HepG2 (cell line): ENCODE measurements at regions not wholly inside any gene's neighbourhood (a gene's known extent, or its start where the extent isn't known, plus 50 kb on each side); places are given as distances from the start of the nearest gene placed in this dataset.

ENCODE experiments used
- ATAC-seq: fragments of 200-7000 bp; cut with Tn5 transposase; 3 replicates; pipeline ENCODE4 v1.9.1; 2020; ENCODE audit warnings: mild to moderate bottlenecking, moderate library complexity
- BruUV-seq: library from RNA; stranded (reverse); fragments of 400-500 nt; replicated peaks from 2 replicates; lab custom pipeline; 2021; lab: Mats Ljungman, UMichigan
- CTCF ChIA-PET: fragments of 300-600 bp; formaldehyde crosslinking; extraction: SDS; loops from one replicate; lab custom pipeline; 2021; ENCODE audit warnings: low total read pairs, inconsistent platforms, low intra/inter-chr PET ratio; lab: Yijun Ruan, JAX
- POLR2A ChIA-PET: fragments of 350-600 bp; sonication (Branson Sonifier 250); formaldehyde crosslinking; loops from one replicate; lab custom pipeline; 2020; ENCODE audit warnings: antibody characterized with exemption, inconsistent platforms; lab: Yijun Ruan, JAX
- DNase-seq: peaks from one replicate; pipeline ENCODE4 v3.0.0-alpha.2; 2015; ENCODE audit warnings: low spot score
- FAIRE-seq: peaks from 3 replicates; lab custom pipeline; 2011; peaks lifted over from hg19 to GRCh38; lab: Jason Lieb, UNC
- H2AFZ ChIP-seq: one replicate; pipeline ENCODE4 v1.6.1; 2011; ENCODE audit warnings: low read length, inconsistent platforms
- H3K27ac ChIP-seq: fragments of 300-600 bp; 3 replicates; pipeline ENCODE4 v1.8.0; 2011; ENCODE audit warnings: mixed run types, mild to moderate bottlenecking, mixed read lengths, low read length, inconsistent platforms; ENCODE audit not compliant: insufficient read depth; ENCODE audit errors: extremely low read length
- H3K27me3 ChIP-seq, 2 experiments: fragments of 200-600 bp in 1 of 2; 2 replicates in 1 of 2; 3 replicates in 1 of 2; pipeline versions ENCODE4 v1.6.0 to v1.8.0; 2011; ENCODE audit warnings: low read length in 2 of 2, mild to moderate bottlenecking in 2 of 2, moderate library complexity in 2 of 2, inconsistent platforms in 1 of 2; ENCODE audit not compliant: insufficient read depth in 2 of 2, control insufficient read depth in 1 of 2
- H3K36me3 ChIP-seq, 2 experiments: fragments of 200-600 bp in 1 of 2; replicated peaks in 1 of 2; 2 replicates in 1 of 2; 3 replicates in 1 of 2; pipeline versions ENCODE4 v1.5.1 to v1.8.0; 2011; ENCODE audit warnings: low read length in 2 of 2, inconsistent platforms in 1 of 2; ENCODE audit not compliant: insufficient read depth in 2 of 2, control insufficient read depth in 1 of 2
- H3K4me1 ChIP-seq: 2 replicates; pipeline ENCODE4 v1.5.1; 2012; ENCODE audit warnings: low read length, inconsistent platforms; ENCODE audit not compliant: insufficient read depth
- H3K4me2 ChIP-seq: 2 replicates; pipeline ENCODE4 v1.6.0; 2011; ENCODE audit warnings: low read depth, low read length, inconsistent platforms
- H3K4me3 ChIP-seq, 3 experiments: fragments of 200-600 bp in 1 of 3; sonication (generic), shearing (Covaris generic) in 1 of 3; replicated peaks in 1 of 3; 2 replicates each; pipeline ENCODE4 v1.5.1; 2011 to 2016; ENCODE audit warnings: low read length in 3 of 3, inconsistent platforms in 2 of 3, low read depth in 2 of 3, mild to moderate bottlenecking in 2 of 3, control low read depth in 1 of 3, mixed read lengths in 1 of 3; ENCODE audit not compliant: insufficient read depth in 1 of 3
- H3K79me2 ChIP-seq: one replicate; pipeline ENCODE4 v1.6.1; 2011; ENCODE audit warnings: low read length, inconsistent platforms; ENCODE audit not compliant: insufficient read depth
- H3K9ac ChIP-seq: 2 replicates; pipeline ENCODE4 v1.6.0; 2011; ENCODE audit warnings: mild to moderate bottlenecking, low read depth, low read length, inconsistent platforms; ENCODE audit not compliant: insufficient read depth
- H3K9me3 ChIP-seq: 2 replicates; pipeline ENCODE4 v1.5.1; 2012; ENCODE audit warnings: mild to moderate bottlenecking, low read length
- H4K20me1 ChIP-seq: 2 replicates; pipeline ENCODE4 v1.6.0; 2011; ENCODE audit warnings: inconsistent platforms, mild to moderate bottlenecking, low read length, moderate library complexity; ENCODE audit not compliant: insufficient read depth
- ATF1 ChIP-seq: IDR thresholded peaks from 2 replicates; pipeline ENCODE4 v1.6.1; 2016; ENCODE audit warnings: mild to moderate bottlenecking, control low read depth
- GFI1 ChIP-seq: sonication (generic); formaldehyde crosslinking; IDR thresholded peaks from 2 replicates; pipeline ENCODE4 v1.5.0; 2020; ENCODE audit warnings: missing genetic modification reagents, mild to moderate bottlenecking, borderline replicate concordance
- HIVEP1 ChIP-seq: sonication (generic); formaldehyde crosslinking; IDR thresholded peaks from 2 replicates; pipeline ENCODE4 v1.4.0; 2020; ENCODE audit warnings: mild to moderate bottlenecking, missing genetic modification reagents
- HNRNPLL ChIP-seq: fragments of 200-400 bp; formaldehyde crosslinking; IDR thresholded peaks from 2 replicates; pipeline ENCODE4 v1.6.1; 2017; ENCODE audit warnings: mild to moderate bottlenecking, low read depth, low read length; ENCODE audit not compliant: poor library complexity, severe bottlenecking
- KLF16 ChIP-seq, 2 experiments: sonication (generic) in 1 of 2; formaldehyde crosslinking in 1 of 2; IDR thresholded peaks; 2 replicates each; pipeline versions ENCODE4 v1.6.1 to v1.8.0; 2016 to 2023; ENCODE audit warnings: missing genetic modification reagents in 2 of 2, missing compliant biosample characterization in 1 of 2
- MBNL3 ChIP-seq: fragments of 250-450 bp; sonication (Bioruptor Pico); conservative IDR thresholded peaks from 2 replicates; pipeline ENCODE4 v1.8.0; 2022; ENCODE audit warnings: mild to moderate bottlenecking, inconsistent platforms
- NFYB ChIP-seq: sonication (generic); formaldehyde crosslinking; IDR thresholded peaks from 2 replicates; pipeline ENCODE4 v1.4.0; 2020; ENCODE audit warnings: missing genetic modification reagents
- ZFP62 ChIP-seq: sonication (generic); formaldehyde crosslinking; IDR thresholded peaks from 2 replicates; pipeline ENCODE4 v1.4.0; 2020; ENCODE audit warnings: missing genetic modification reagents
- ZNF652 ChIP-seq: IDR thresholded peaks from 2 replicates; pipeline ENCODE4 v1.6.1; 2016; ENCODE audit warnings: low read depth, borderline replicate concordance
- ZNF781 ChIP-seq: sonication (generic); formaldehyde crosslinking; IDR thresholded peaks from 2 replicates; pipeline ENCODE4 v1.5.1; 2020; ENCODE audit warnings: borderline replicate concordance, mild to moderate bottlenecking, missing genetic modification reagents; ENCODE audit errors: not compliant biosample characterization
- WGBS: methylation state at CpG from one replicate; pipeline ENCODE4 v1.1.6; 2017; ENCODE audit warnings: low lambda C conversion rate; 5-methylcytosine and 5-hydroxymethylcytosine counted together
- in situ Hi-C: cut with HindIII; loops from 2 replicates; pipeline ENCODE4 v1.10.0; 2017; ENCODE audit warnings: low pct_unique_long_range_greater_than_20kb; ENCODE audit not compliant: extremely low pct_ligation_motif_present
- intact Hi-C: fragments of 100-400 bp; cut with micrococcal nuclease; formaldehyde crosslinking; loops from one replicate; pipeline ENCODE4 v1.10.0; 2022; ENCODE audit not compliant: unreplicated experiment
- TF ChIP-seq, protein P1 (sequence below): sonication (generic); formaldehyde crosslinking; IDR thresholded peaks from 2 replicates; pipeline ENCODE4 v1.9.0; 2022; ENCODE audit warnings: missing genetic modification reagents, mild to moderate bottlenecking, borderline replicate concordance
- TF ChIP-seq, protein P2 (sequence below): sonication (generic); formaldehyde crosslinking; IDR thresholded peaks from 2 replicates; pipeline ENCODE4 v1.5.0; 2020; ENCODE audit warnings: mild to moderate bottlenecking, missing genetic modification reagents, borderline replicate concordance
- TF ChIP-seq, protein P3 (sequence below): sonication (generic); formaldehyde crosslinking; conservative IDR thresholded peaks from 2 replicates; pipeline ENCODE4 v1.4.0; 2020; ENCODE audit warnings: missing genetic modification reagents

DNA sequence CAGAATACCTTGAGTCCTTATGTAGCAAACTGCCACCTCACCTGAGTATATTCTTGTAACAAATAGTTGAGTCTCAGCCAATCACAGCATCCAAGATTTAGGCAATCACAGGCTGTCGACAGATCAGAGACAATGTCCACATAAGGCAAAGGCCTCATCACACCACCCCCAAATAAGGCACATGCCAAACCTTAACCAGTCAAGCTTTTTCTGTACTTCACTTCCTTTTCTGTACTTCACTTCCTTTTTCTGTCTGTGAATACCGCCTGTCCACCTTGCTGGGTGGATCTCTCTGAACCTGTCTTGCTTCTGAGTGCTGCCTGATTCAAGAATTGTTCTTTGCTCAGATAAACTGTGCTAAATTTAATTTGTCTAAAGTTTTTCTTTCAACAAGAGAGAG, 210.4 kb upstream of the N4BP1 start:
- Histone ChIP-seq H3K9me3 (no peaks in the 10 kb centered on the region), H4K20me1 (no peaks in the 10 kb centered on the region), H3K79me2 (no peaks in the 10 kb centered on the region), H3K9ac (no peak overlapping the region), H3K36me3 (no peaks in the 10 kb centered on the region), H3K4me1 (no peaks in the 10 kb centered on the region), H3K4me2 (no peak overlapping the region), H3K27ac (no peak overlapping the region), H3K4me3 (no peak overlapping the region), H2AFZ (no peak overlapping the region), H3K27me3 (peaks cover 1 to 14% of the 10 kb centered on the region in 2 experiments; a peak in 2 of 5 replicates)
- in situ Hi-C loops (no loop called here), intact Hi-C loops (no loop called here)
- FAIRE-seq (no peak), ATAC-seq (no peak), DNase-seq (no peak)
- CTCF ChIA-PET, result no interaction called here
- TF ChIP-seq, protein P1, sequence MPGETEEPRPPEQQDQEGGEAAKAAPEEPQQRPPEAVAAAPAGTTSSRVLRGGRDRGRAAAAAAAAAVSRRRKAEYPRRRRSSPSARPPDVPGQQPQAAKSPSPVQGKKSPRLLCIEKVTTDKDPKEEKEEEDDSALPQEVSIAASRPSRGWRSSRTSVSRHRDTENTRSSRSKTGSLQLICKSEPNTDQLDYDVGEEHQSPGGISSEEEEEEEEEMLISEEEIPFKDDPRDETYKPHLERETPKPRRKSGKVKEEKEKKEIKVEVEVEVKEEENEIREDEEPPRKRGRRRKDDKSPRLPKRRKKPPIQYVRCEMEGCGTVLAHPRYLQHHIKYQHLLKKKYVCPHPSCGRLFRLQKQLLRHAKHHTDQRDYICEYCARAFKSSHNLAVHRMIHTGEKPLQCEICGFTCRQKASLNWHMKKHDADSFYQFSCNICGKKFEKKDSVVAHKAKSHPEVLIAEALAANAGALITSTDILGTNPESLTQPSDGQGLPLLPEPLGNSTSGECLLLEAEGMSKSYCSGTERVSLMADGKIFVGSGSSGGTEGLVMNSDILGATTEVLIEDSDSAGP, result no peak
- no peak for TF ChIP-seq GFI1 (CRISPR knock-in tag)
- no peak for TF ChIP-seq ZNF781 (CRISPR knock-in tag)
- TF ChIP-seq MBNL3 (CRISPR knock-in tag), result no peak
- no peak for TF ChIP-seq ATF1 (CRISPR knock-in tag)
- TF ChIP-seq HNRNPLL, result no peak
- no peak for TF ChIP-seq ZNF652 (CRISPR knock-in tag)
- TF ChIP-seq KLF16 (CRISPR knock-in tag; IDR thresholded peaks at IDR 0.05), result no peak
- TF ChIP-seq, protein P2, sequence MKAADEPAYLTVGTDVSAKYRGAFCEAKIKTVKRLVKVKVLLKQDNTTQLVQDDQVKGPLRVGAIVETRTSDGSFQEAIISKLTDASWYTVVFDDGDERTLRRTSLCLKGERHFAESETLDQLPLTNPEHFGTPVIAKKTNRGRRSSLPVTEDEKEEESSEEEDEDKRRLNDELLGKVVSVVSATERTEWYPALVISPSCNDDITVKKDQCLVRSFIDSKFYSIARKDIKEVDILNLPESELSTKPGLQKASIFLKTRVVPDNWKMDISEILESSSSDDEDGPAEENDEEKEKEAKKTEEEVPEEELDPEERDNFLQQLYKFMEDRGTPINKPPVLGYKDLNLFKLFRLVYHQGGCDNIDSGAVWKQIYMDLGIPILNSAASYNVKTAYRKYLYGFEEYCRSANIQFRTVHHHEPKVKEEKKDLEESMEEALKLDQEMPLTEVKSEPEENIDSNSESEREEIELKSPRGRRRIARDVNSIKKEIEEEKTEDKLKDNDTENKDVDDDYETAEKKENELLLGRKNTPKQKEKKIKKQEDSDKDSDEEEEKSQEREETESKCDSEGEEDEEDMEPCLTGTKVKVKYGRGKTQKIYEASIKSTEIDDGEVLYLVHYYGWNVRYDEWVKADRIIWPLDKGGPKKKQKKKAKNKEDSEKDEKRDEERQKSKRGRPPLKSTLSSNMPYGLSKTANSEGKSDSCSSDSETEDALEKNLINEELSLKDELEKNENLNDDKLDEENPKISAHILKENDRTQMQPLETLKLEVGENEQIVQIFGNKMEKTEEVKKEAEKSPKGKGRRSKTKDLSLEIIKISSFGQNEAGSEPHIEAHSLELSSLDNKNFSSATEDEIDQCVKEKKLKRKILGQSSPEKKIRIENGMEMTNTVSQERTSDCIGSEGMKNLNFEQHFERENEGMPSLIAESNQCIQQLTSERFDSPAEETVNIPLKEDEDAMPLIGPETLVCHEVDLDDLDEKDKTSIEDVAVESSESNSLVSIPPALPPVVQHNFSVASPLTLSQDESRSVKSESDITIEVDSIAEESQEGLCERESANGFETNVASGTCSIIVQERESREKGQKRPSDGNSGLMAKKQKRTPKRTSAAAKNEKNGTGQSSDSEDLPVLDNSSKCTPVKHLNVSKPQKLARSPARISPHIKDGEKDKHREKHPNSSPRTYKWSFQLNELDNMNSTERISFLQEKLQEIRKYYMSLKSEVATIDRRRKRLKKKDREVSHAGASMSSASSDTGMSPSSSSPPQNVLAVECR (CRISPR knock-in tag), result no peak
- TF ChIP-seq ZFP62 (CRISPR knock-in tag), result no peak
- TF ChIP-seq, protein P3, sequence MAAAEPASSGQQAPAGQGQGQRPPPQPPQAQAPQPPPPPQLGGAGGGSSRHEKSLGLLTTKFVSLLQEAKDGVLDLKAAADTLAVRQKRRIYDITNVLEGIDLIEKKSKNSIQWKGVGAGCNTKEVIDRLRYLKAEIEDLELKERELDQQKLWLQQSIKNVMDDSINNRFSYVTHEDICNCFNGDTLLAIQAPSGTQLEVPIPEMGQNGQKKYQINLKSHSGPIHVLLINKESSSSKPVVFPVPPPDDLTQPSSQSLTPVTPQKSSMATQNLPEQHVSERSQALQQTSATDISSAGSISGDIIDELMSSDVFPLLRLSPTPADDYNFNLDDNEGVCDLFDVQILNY (CRISPR knock-in tag), result no peak
- TF ChIP-seq HIVEP1 (CRISPR knock-in tag), result no peak
- TF ChIP-seq NFYB, result no peak
- 0% methylated on average over 2 of the region's 2 CpGs for WGBS
- no TSS peak for BruUV-seq
- POLR2A ChIA-PET, result no interaction called here
